ENCODE measurements at regions not wholly inside any gene's neighbourhood (a gene's known extent, or its start where the extent isn't known, plus 50 kb on each side); places are given as distances from the start of the nearest gene placed in this dataset.
"Not testable (repeated sequence)": the region's sequence is repeated elsewhere in the genome, so short reads cannot be mapped to it uniquely, and the experiment has no call there.

- TF ChIP-seq, protein P1, sequence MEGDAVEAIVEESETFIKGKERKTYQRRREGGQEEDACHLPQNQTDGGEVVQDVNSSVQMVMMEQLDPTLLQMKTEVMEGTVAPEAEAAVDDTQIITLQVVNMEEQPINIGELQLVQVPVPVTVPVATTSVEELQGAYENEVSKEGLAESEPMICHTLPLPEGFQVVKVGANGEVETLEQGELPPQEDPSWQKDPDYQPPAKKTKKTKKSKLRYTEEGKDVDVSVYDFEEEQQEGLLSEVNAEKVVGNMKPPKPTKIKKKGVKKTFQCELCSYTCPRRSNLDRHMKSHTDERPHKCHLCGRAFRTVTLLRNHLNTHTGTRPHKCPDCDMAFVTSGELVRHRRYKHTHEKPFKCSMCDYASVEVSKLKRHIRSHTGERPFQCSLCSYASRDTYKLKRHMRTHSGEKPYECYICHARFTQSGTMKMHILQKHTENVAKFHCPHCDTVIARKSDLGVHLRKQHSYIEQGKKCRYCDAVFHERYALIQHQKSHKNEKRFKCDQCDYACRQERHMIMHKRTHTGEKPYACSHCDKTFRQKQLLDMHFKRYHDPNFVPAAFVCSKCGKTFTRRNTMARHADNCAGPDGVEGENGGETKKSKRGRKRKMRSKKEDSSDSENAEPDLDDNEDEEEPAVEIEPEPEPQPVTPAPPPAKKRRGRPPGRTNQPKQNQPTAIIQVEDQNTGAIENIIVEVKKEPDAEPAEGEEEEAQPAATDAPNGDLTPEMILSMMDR (IDR thresholded peaks at IDR 0.05), result not testable (repeated sequence)
- not testable (repeated sequence) for TF ChIP-seq POLR2AphosphoS5, POLR2A (IDR thresholded peaks at IDR 0.05)
These were observed 137.8 kb downstream of the KLRB1 start for GRCh38 chr12:9469956-9470355.
